C4-2B (cell line): ENCODE measurements at regions not wholly inside any gene's neighbourhood (a gene's known extent, or its start where the extent isn't known, plus 50 kb on each side); places are given as distances from the start of the nearest gene placed in this dataset.

Experiments used
- ZFX ChIP-seq: fragments of 450-650 bp; IDR thresholded peaks from 2 replicates; pipeline ENCODE4 v1.6.1; 2017
- TF ChIP-seq, protein P1 (sequence below): fragments of 450-650 bp; conservative IDR thresholded peaks from 2 replicates; pipeline ENCODE4 v1.5.1; 2017; ENCODE audit warnings: mild to moderate bottlenecking

- TF ChIP-seq, protein P1, sequence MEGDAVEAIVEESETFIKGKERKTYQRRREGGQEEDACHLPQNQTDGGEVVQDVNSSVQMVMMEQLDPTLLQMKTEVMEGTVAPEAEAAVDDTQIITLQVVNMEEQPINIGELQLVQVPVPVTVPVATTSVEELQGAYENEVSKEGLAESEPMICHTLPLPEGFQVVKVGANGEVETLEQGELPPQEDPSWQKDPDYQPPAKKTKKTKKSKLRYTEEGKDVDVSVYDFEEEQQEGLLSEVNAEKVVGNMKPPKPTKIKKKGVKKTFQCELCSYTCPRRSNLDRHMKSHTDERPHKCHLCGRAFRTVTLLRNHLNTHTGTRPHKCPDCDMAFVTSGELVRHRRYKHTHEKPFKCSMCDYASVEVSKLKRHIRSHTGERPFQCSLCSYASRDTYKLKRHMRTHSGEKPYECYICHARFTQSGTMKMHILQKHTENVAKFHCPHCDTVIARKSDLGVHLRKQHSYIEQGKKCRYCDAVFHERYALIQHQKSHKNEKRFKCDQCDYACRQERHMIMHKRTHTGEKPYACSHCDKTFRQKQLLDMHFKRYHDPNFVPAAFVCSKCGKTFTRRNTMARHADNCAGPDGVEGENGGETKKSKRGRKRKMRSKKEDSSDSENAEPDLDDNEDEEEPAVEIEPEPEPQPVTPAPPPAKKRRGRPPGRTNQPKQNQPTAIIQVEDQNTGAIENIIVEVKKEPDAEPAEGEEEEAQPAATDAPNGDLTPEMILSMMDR, result no peak
- TF ChIP-seq ZFX, result no peak
Observed at GRCh38 chr11:109184376-109184775, 237.6 kb upstream of the C11orf87 start.
